Neural progenitor cell (in vitro differentiated cells): ENCODE measurements at regions not wholly inside any gene's neighbourhood (a gene's known extent, or its start where the extent isn't known, plus 50 kb on each side); places are given as distances from the start of the nearest gene placed in this dataset.

Source experiments
- DNase-seq: peaks from one replicate; pipeline ENCODE4 v3.0.0-alpha.2; 2016; ENCODE audit warnings: low spot score
- H2AFZ ChIP-seq: fragments of 200-600 bp; sonication (generic); replicated peaks from 2 replicates; pipeline ENCODE4 v1.6.1; 2016; ENCODE audit warnings: antibody characterized with exemption
- H3F3A ChIP-seq: fragments of 200-600 bp; sonication (generic); 2 replicates; pipeline ENCODE4 v1.6.1; 2016; ENCODE audit warnings: antibody characterized with exemption, low read depth
- H3K27ac ChIP-seq: fragments of 200-600 bp; sonication (generic); 2 replicates; pipeline ENCODE4 v1.5.1; 2016; ENCODE audit warnings: mild to moderate bottlenecking
- H3K27me3 ChIP-seq: fragments of 200-600 bp; sonication (generic); 2 replicates; pipeline ENCODE4 v1.6.1; 2016; ENCODE audit warnings: mild to moderate bottlenecking, moderate library complexity
- H3K36me3 ChIP-seq: fragments of 200-600 bp; sonication (generic); 2 replicates; pipeline ENCODE4 v1.5.1; 2016
- H3K4me1 ChIP-seq: fragments of 200-600 bp; sonication (generic); 2 replicates; pipeline ENCODE4 v1.6.1; 2016; ENCODE audit warnings: mixed run types
- H3K4me2 ChIP-seq: fragments of 200-600 bp; sonication (generic); 2 replicates; pipeline ENCODE4 v1.6.1; 2016
- H3K4me3 ChIP-seq: fragments of 200-600 bp; sonication (generic); 2 replicates; pipeline ENCODE4 v1.5.1; 2016
- H3K79me2 ChIP-seq: fragments of 200-600 bp; sonication (generic); 2 replicates; pipeline ENCODE4 v1.6.1; 2016; ENCODE audit warnings: low read depth
- H3K9ac ChIP-seq: fragments of 200-600 bp; sonication (generic); 2 replicates; pipeline ENCODE4 v1.6.1; 2016
- H3K9me3 ChIP-seq: fragments of 200-600 bp; sonication (generic); 2 replicates; pipeline ENCODE4 v1.5.1; 2016; ENCODE audit warnings: low read depth
- H4K20me1 ChIP-seq: fragments of 200-600 bp; sonication (generic); 2 replicates; pipeline ENCODE4 v1.6.1; 2016; ENCODE audit warnings: low read depth
- H3K27ac Mint-ChIP-seq: 3 replicates; pipeline ENCODE4 v1.8.0; 2021; ENCODE audit warnings: mixed read lengths
- H3K27me3 Mint-ChIP-seq: 2 replicates; pipeline ENCODE4 v1.8.0; 2022; ENCODE audit warnings: low read depth, mild to moderate bottlenecking, inconsistent platforms, moderate library complexity, mixed read lengths; ENCODE audit not compliant: insufficient read depth
- H3K36me3 Mint-ChIP-seq: 3 replicates; pipeline ENCODE4 v1.8.0; 2021; ENCODE audit warnings: mixed read lengths
- H3K4me1 Mint-ChIP-seq: 3 replicates; pipeline ENCODE4 v1.8.0; 2021; ENCODE audit warnings: mixed read lengths
- H3K4me3 Mint-ChIP-seq: 3 replicates; pipeline ENCODE4 v1.8.0; 2021; ENCODE audit warnings: mild to moderate bottlenecking, moderate library complexity, mixed read lengths
- H3K9me3 Mint-ChIP-seq: 3 replicates; pipeline ENCODE4 v1.8.0; 2020; ENCODE audit warnings: mixed read lengths
- CTCF ChIP-seq: fragments of 200-600 bp; sonication (generic); IDR thresholded peaks from 2 replicates; pipeline ENCODE4 v1.5.1; 2017; ENCODE audit warnings: antibody characterized with exemption, mild to moderate bottlenecking
- EZH2 ChIP-seq: fragments of 200-600 bp; sonication (generic); IDR thresholded peaks from 2 replicates; pipeline ENCODE4 v1.6.1; 2017; ENCODE audit warnings: antibody characterized with exemption, mild to moderate bottlenecking, moderate library complexity
- EZH2phosphoT487 ChIP-seq: fragments of 200-600 bp; sonication (generic); IDR thresholded peaks from 2 replicates; pipeline ENCODE4 v1.6.1; 2017; ENCODE audit warnings: antibody characterized with exemption

- no peaks in the 10 kb centered on the region for H3K27me3 ChIP-seq
- no peak overlapping the region for H2AFZ ChIP-seq
- Mint-ChIP-seq H3K4me1 (no peaks in the 10 kb centered on the region), H3K4me3 (no peak overlapping the region), H3K9me3 (peaks cover 100% of the 10 kb centered on the region), H3K36me3 (peaks cover 98% of the 10 kb centered on the region), H3K27ac (no peak overlapping the region), H3K27me3 (peaks cover 20% of the 10 kb centered on the region)
- no peak overlapping the region for H3K4me3 ChIP-seq
- no peak overlapping the region for H3K4me2 ChIP-seq
- H3K79me2 ChIP-seq, result peaks cover 57% of the 10 kb centered on the region
- DNase-seq, result no peak
- peaks cover 30% of the 10 kb centered on the region for H3K9me3 ChIP-seq
- H3K9ac ChIP-seq, result no peak overlapping the region
- no peaks in the 10 kb centered on the region for H4K20me1 ChIP-seq
- no peak for TF ChIP-seq EZH2phosphoT487
- no peak for TF ChIP-seq CTCF
- no peak for TF ChIP-seq EZH2
- peaks cover 36% of the 10 kb centered on the region for H3K36me3 ChIP-seq
- H3K27ac ChIP-seq, result no peak overlapping the region
- no peaks in the 10 kb centered on the region for H3F3A ChIP-seq
- H3K4me1 ChIP-seq, result no peaks in the 10 kb centered on the region
These were observed 99.5 kb downstream of the SNRPN start for GRCh38 chr15:25054329-25054728.

GRCh38 chr15:25054943-25055342 is 100.2 kb downstream of the SNRPN start:
- H3K27me3 Mint-ChIP-seq, result peaks cover 23% of the 10 kb centered on the region

GRCh38 chr15:25055356-25056068 is 100.7 kb downstream of the SNRPN start:
- peaks cover 98% of the 10 kb centered on the region for H3K36me3 Mint-ChIP-seq

More at GRCh38 chr15:25054943-25055342, 100.2 kb downstream of the SNRPN start:
- no peak for DNase-seq
- Histone ChIP-seq H3K79me2 (peaks cover 51% of the 10 kb centered on the region), H3K9ac (no peak overlapping the region), H4K20me1 (no peaks in the 10 kb centered on the region), H3K36me3 (peaks cover 34% of the 10 kb centered on the region), H3K27ac (no peak overlapping the region), H3K4me1 (no peaks in the 10 kb centered on the region), H3K4me2 (no peak overlapping the region), H3K9me3 (peaks cover 29% of the 10 kb centered on the region), H3K4me3 (no peak overlapping the region), H3K27me3 (no peaks in the 10 kb centered on the region), H2AFZ (no peak overlapping the region), H3F3A (no peaks in the 10 kb centered on the region)
- H3K36me3 Mint-ChIP-seq, result peaks cover 98% of the 10 kb centered on the region
- no peak overlapping the region for H3K27ac Mint-ChIP-seq
- H3K4me1 Mint-ChIP-seq, result no peaks in the 10 kb centered on the region
- no peak overlapping the region for H3K4me3 Mint-ChIP-seq
- TF ChIP-seq EZH2, result no peak
- no peak for TF ChIP-seq CTCF
- TF ChIP-seq EZH2phosphoT487, result no peak
- H3K9me3 Mint-ChIP-seq, result peaks cover 100% of the 10 kb centered on the region

More at GRCh38 chr15:25055356-25056068, 100.7 kb downstream of the SNRPN start:
- Histone ChIP-seq H3K27me3 (no peaks in the 10 kb centered on the region), H3K9me3 (peaks cover 33% of the 10 kb centered on the region), H2AFZ (no peak overlapping the region), H3K4me3 (no peak overlapping the region), H3K4me1 (no peaks in the 10 kb centered on the region), H3K36me3 (peaks cover 33% of the 10 kb centered on the region), H3K79me2 (peaks cover 45% of the 10 kb centered on the region), H3K4me2 (no peak overlapping the region), H3K9ac (no peak overlapping the region), H3K27ac (no peak overlapping the region), H3F3A (no peaks in the 10 kb centered on the region), H4K20me1 (no peaks in the 10 kb centered on the region)
- no peak for DNase-seq
- H3K9me3 Mint-ChIP-seq, result peaks cover 100% of the 10 kb centered on the region
- no peak overlapping the region for H3K27ac Mint-ChIP-seq
- H3K27me3 Mint-ChIP-seq, result peaks cover 27% of the 10 kb centered on the region
- H3K4me1 Mint-ChIP-seq, result no peaks in the 10 kb centered on the region
- TF ChIP-seq EZH2phosphoT487 (no peak), CTCF (no peak), EZH2 (no peak)
- no peak overlapping the region for H3K4me3 Mint-ChIP-seq
